AG04450 (cell line): ENCODE measurements at regions not wholly inside any gene's neighbourhood (a gene's known extent, or its start where the extent isn't known, plus 50 kb on each side); places are given as distances from the start of the nearest gene placed in this dataset.

Source experiments
- CTCF ChIA-PET: fragments of 300-600, 350-600 bp; formaldehyde crosslinking; extraction: SDS; loops from one replicate; lab custom pipeline; 2022; ENCODE audit warnings: antibody characterized with exemption, inconsistent platforms; lab: Charles Lee
- POLR2A ChIA-PET: fragments of 350-600 bp; formaldehyde crosslinking; extraction: SDS; loops from one replicate; lab custom pipeline; 2021; ENCODE audit warnings: antibody characterized with exemption, inconsistent platforms; lab: Yijun Ruan, JAX
- DNase-seq: peaks from one replicate; pipeline ENCODE4 v3.0.0-alpha.2; 2011; ENCODE audit warnings: low read depth, low spot score
- H3K27ac ChIP-seq: one replicate; pipeline ENCODE4 v1.5.1; 2012; ENCODE audit warnings: low read depth, low read length, control low read depth
- H3K27me3 ChIP-seq: one replicate; pipeline ENCODE4 v1.6.0; 2012; ENCODE audit warnings: low read length; ENCODE audit not compliant: control insufficient read depth, insufficient read depth
- H3K4me3 ChIP-seq: 2 replicates; pipeline ENCODE4 v1.5.1; 2011; ENCODE audit warnings: mild to moderate bottlenecking, low read depth, low read length, control low read depth
- H3K9me3 ChIP-seq: 2 replicates; pipeline ENCODE4 v1.5.1; 2012; ENCODE audit warnings: low read length; ENCODE audit not compliant: control insufficient read depth, insufficient read depth
- TF ChIP-seq, protein P1 (sequence below): IDR thresholded peaks from 2 replicates; pipeline ENCODE4 v1.5.1; 2011; ENCODE audit warnings: low read depth, low read length, control low read depth, inconsistent platforms

GRCh38 chr2:236955521-236956030 is 130.1 kb upstream of the COPS8 start:
- Histone ChIP-seq H3K27me3 (peaks cover 2% of the 10 kb centered on the region), H3K4me3 (no peak overlapping the region), H3K9me3 (no peaks in the 10 kb centered on the region; the same call in 1 of the 2 replicates), H3K27ac (no peak overlapping the region)
- ChIA-PET CTCF (no interaction called here), POLR2A (no interaction called here)
- DNase-seq: no peak
- TF ChIP-seq, protein P1, sequence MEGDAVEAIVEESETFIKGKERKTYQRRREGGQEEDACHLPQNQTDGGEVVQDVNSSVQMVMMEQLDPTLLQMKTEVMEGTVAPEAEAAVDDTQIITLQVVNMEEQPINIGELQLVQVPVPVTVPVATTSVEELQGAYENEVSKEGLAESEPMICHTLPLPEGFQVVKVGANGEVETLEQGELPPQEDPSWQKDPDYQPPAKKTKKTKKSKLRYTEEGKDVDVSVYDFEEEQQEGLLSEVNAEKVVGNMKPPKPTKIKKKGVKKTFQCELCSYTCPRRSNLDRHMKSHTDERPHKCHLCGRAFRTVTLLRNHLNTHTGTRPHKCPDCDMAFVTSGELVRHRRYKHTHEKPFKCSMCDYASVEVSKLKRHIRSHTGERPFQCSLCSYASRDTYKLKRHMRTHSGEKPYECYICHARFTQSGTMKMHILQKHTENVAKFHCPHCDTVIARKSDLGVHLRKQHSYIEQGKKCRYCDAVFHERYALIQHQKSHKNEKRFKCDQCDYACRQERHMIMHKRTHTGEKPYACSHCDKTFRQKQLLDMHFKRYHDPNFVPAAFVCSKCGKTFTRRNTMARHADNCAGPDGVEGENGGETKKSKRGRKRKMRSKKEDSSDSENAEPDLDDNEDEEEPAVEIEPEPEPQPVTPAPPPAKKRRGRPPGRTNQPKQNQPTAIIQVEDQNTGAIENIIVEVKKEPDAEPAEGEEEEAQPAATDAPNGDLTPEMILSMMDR: no peak

GRCh38 chr2:236956031-236956618 is 129.6 kb upstream of the COPS8 start:
- CTCF ChIA-PET: no interaction called here
- Histone ChIP-seq H3K27me3 (peaks cover 2% of the 10 kb centered on the region), H3K4me3 (no peak overlapping the region), H3K27ac (no peak overlapping the region), H3K9me3 (no peaks in the 10 kb centered on the region; the same call in 1 of the 2 replicates)
- POLR2A ChIA-PET: no interaction called here
- TF ChIP-seq, protein P1: no peak
- no peak for DNase-seq

GRCh38 chr2:236956641-236957040 is 129.0 kb upstream of the COPS8 start:
- no peak for DNase-seq
- H3K27ac ChIP-seq: no peak overlapping the region
- ChIA-PET CTCF (no interaction called here), POLR2A (no interaction called here)
- H3K9me3 ChIP-seq: no peaks in the 10 kb centered on the region; the same call in 1 of the 2 replicates
- peaks cover 2% of the 10 kb centered on the region for H3K27me3 ChIP-seq
- H3K4me3 ChIP-seq: no peak overlapping the region
- TF ChIP-seq, protein P1: no peak

DNA sequence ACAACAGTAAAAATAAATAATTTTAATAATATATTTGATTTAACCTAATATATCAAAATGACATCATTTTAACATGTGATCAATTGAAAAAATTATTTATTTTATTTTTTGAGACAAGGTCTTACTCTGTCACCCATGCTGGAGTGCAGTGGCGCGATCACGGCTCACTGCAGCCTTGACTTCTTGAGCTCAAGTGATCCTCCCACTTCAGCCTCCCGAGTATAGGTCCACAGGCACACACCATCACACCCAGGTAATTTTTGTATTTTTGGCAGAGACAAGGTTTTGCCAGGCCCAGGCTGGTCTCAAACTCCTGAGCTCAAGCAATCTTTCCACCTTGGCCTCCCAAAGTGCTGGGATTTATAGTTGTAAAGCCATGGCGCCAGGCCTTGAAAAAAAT is 126.7 kb upstream of the COPS8 start:
- Histone ChIP-seq H3K27me3 (peaks cover 5% of the 10 kb centered on the region), H3K9me3 (no peaks in the 10 kb centered on the region; the same call in 1 of the 2 replicates), H3K4me3 (no peak overlapping the region), H3K27ac (no peak overlapping the region)
- ChIA-PET POLR2A (no interaction called here), CTCF (no interaction called here)
- no peak for DNase-seq
- TF ChIP-seq, protein P1: no peak

- CTCF ChIA-PET: no interaction called here
Measured at GRCh38 chr2:236959876-236960275, 125.8 kb upstream of the COPS8 start.

More at GRCh38 chr2:236959876-236960275, 125.8 kb upstream of the COPS8 start:
- H3K27me3 ChIP-seq: peaks cover 5% of the 10 kb centered on the region
- H3K9me3 ChIP-seq: no peaks in the 10 kb centered on the region; the same call in 1 of the 2 replicates
- no peak overlapping the region for H3K27ac ChIP-seq
- POLR2A ChIA-PET: no interaction called here
- TF ChIP-seq, protein P1: no peak
- no peak for DNase-seq
- no peak overlapping the region for H3K4me3 ChIP-seq
